Mucosa of descending colon (tissue), 3 donors: ENCODE measurements at regions not wholly inside any gene's neighbourhood (a gene's known extent, or its start where the extent isn't known, plus 50 kb on each side); places are given as distances from the start of the nearest gene placed in this dataset.
A peak's percentile ranks its signal among the peaks of the same experiment; 100 is the strongest.

Source experiments
- ATAC-seq: fragments of 200-7000 bp; cut with Tn5 transposase; one replicate; pipeline ENCODE4 v1.9.1; 2020; ENCODE audit warnings: mild to moderate bottlenecking, moderate library complexity
- DNase-seq, 3 donors: peaks; one replicate each; pipeline ENCODE4 v3.0.0-alpha.2; 2020
- H3K36me3 ChIP-seq: fragments of 200-600 bp; one replicate; pipeline ENCODE4 v1.8.0; 2021; ENCODE audit warnings: low read depth, mild to moderate bottlenecking
- H3K4me1 ChIP-seq: fragments of 200-600 bp; one replicate; pipeline ENCODE4 v1.8.0; 2021; ENCODE audit warnings: low read depth, mild to moderate bottlenecking
- H3K4me3 ChIP-seq: fragments of 200-600 bp; one replicate; pipeline ENCODE4 v1.8.0; 2021; ENCODE audit warnings: mild to moderate bottlenecking
- H3K9me3 ChIP-seq: fragments of 200-600 bp; one replicate; pipeline ENCODE4 v1.8.0; 2021; ENCODE audit warnings: mild to moderate bottlenecking
- intact Hi-C, 2 donors: fragments of 100-400 bp; cut with DNase I in 1 of 2; cut with micrococcal nuclease in 1 of 2; formaldehyde crosslinking; loops; one replicate each; pipeline versions ENCODE4 v1.11.0 to v1.11.1; 2022; cut with DNase I, micrococcal nuclease
- TF ChIP-seq, protein P1 (sequence below): fragments of 200-600 bp; IDR thresholded peaks from one replicate; pipeline ENCODE4 v1.8.0; 2022; ENCODE audit warnings: antibody characterized with exemption, mild to moderate bottlenecking
- donor health status: DM: no; HTN: no; CAD: no; lungs with moderate emphysema.
- donor health status: DM: no; HTN: no; CAD: no.
- donor health status: DM: no; HTN: yes; CAD: no.

DNA sequence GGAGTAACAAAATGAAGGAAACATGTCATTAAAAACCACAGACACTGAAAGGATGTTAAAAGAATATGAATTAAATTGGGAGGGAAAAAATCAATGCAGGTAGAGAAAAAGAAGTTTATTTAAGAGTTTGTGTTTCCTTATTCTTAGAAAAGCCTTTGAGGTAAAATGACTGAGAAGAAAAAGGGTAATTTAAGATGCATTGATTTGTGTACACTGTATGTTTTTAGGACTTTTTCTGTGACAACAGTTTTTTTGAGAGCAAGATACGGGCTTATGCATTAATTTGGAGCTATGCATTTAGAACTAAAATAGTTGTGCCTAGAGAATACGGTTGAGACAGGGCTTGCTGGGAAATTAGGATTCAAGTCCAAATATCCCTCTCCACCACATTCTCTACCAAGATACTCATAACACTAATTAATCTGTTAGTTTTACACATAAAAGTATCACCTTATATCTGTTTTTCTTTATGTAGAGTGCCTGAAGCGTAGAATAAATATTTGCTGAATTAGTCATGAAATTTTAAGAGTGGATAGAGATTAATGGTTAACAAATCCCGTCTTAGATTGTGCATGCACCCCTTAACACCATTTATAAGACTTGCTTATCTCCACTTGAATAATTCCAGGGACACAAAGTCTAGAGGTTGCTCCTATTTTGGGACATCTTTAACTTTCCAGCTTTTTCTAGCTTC lies 232.5 kb downstream of the PCDH7 start:
- Histone ChIP-seq H3K9me3 (no peaks in the 10 kb centered on the region), H3K36me3 (no peaks in the 10 kb centered on the region), H3K4me3 (no peak overlapping the region), H3K4me1 (peaks cover 7% of the 10 kb centered on the region)
- DNase-seq (no peak), ATAC-seq (peak; percentile 77)
- TF ChIP-seq, protein P1, sequence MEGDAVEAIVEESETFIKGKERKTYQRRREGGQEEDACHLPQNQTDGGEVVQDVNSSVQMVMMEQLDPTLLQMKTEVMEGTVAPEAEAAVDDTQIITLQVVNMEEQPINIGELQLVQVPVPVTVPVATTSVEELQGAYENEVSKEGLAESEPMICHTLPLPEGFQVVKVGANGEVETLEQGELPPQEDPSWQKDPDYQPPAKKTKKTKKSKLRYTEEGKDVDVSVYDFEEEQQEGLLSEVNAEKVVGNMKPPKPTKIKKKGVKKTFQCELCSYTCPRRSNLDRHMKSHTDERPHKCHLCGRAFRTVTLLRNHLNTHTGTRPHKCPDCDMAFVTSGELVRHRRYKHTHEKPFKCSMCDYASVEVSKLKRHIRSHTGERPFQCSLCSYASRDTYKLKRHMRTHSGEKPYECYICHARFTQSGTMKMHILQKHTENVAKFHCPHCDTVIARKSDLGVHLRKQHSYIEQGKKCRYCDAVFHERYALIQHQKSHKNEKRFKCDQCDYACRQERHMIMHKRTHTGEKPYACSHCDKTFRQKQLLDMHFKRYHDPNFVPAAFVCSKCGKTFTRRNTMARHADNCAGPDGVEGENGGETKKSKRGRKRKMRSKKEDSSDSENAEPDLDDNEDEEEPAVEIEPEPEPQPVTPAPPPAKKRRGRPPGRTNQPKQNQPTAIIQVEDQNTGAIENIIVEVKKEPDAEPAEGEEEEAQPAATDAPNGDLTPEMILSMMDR, result no peak
- intact Hi-C loops, result no loop called here

DNA sequence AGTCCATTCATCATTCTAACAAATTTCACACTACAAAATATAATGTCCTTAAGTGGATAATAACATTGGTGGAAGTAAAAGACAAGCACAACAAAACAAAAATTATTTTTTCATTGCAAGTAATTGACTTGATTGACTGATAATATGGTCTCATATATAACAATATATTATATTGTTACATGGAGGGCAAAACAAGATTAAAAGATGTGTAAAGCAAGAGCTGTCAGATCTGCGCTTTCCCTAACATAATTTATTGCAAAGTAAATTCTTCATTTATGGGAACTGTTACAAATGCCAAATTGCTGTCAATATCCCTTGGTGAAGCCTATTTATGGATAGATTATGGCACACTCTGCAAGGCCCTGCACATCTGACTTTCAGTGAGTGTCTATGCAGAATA lies 233.6 kb downstream of the PCDH7 start:
- intact Hi-C loops, result no loop called here
- Histone ChIP-seq H3K36me3 (no peaks in the 10 kb centered on the region), H3K4me1 (peaks cover 7% of the 10 kb centered on the region), H3K4me3 (no peak overlapping the region), H3K9me3 (no peaks in the 10 kb centered on the region)
- DNase-seq, result no peak
- ATAC-seq, result no peak
- TF ChIP-seq, protein P1, result no peak

DNA sequence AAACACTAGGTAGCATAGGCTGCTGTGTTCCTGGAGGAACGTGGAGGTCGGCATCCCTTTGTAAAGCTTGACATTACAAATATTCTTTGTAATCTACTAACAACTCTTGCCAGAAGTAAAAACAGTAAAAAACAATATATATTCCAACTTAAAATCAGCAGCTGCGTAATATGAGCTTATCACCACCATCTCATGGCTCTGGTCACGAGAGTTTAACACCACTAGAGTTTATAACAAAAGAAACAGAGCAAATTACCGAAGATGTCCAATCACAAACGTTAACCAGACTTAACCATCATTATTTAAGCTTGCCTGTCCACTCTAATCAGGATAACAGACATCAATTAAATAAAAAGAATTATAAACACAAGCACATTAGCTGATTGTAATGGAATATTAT lies 236.7 kb downstream of the PCDH7 start:
- TF ChIP-seq, protein P1, result no peak
- intact Hi-C loops, result no loop called here
- no peaks in the 10 kb centered on the region for H3K9me3 ChIP-seq
- ATAC-seq (no peak), DNase-seq (no peak)
- no peaks in the 10 kb centered on the region for H3K36me3 ChIP-seq
- H3K4me1 ChIP-seq, result peaks cover 7% of the 10 kb centered on the region
- no peak overlapping the region for H3K4me3 ChIP-seq

DNA sequence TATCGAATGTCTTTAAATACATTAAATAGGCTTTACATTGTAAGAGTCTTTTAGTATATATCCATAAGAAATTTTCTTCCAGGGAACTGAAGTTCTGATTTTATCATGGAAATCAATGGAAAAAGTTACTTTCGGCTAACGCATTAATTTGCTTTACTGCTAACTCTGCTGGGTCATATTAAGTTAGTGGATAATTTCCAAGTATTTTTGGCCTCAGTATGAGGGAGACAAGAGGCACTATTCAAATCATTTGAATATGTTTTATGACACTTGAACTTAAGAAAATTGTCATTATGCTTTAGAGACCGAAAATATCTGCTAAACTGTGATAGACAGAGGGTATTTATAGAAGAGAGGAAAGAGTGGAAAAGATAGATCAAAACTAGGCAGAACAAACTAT lies 237.5 kb downstream of the PCDH7 start:
- Histone ChIP-seq H3K36me3 (no peaks in the 10 kb centered on the region), H3K4me3 (no peak overlapping the region), H3K4me1 (peaks cover 5% of the 10 kb centered on the region), H3K9me3 (no peaks in the 10 kb centered on the region)
- DNase-seq (no peak), ATAC-seq (no peak)
- TF ChIP-seq, protein P1, result no peak
- intact Hi-C loops, result no loop called here

DNA sequence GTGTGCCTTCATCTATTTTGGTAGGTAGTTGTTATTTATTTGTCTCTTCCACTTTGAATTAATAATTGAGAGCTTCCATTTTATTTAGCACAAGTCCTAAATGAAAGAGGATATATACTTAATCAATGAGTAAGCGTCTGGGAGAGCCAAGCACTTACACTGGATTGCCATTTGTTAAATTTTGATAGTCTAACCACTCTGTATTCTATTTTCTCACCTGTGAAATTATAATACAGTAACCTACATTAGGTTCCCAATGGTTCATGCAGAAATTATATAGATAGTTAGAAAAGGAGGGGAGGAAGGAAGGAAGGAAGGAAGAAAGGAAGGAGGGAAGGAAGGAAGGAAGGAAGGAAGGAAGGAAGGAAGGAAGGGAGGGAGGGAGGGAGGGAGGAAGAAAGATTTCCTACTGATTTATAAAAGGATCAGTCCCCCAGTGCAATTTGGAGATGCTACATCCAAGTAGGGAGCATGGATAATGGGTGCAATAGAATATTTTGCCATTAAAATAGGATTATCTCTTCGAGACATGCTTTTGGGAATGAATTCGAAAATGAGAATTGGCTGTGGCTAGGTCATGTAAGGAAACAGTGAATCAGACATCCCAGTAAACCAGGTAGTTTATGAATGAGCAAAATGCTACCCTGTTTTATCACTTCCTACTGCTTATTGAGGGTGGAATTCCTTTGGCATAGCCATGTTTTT lies 239.8 kb downstream of the PCDH7 start:
- Histone ChIP-seq H3K9me3 (no peaks in the 10 kb centered on the region), H3K4me3 (no peak overlapping the region), H3K4me1 (no peaks in the 10 kb centered on the region), H3K36me3 (no peaks in the 10 kb centered on the region)
- intact Hi-C loops, result no loop called here
- TF ChIP-seq, protein P1, result no peak
- DNase-seq (no peak), ATAC-seq (no peak)
